BE2C (cell line): ENCODE measurements at regions not wholly inside any gene's neighbourhood (a gene's known extent, or its start where the extent isn't known, plus 50 kb on each side); places are given as distances from the start of the nearest gene placed in this dataset.

Source experiments
- DNase-seq: peaks from one replicate; pipeline ENCODE4 v3.0.0-alpha.2; 2020
- H3K27me3 ChIP-seq: fragments of 250-450 bp; sonication (Bioruptor Pico); 2 replicates; pipeline ENCODE4 v1.5.1; 2020; ENCODE audit warnings: mild to moderate bottlenecking
- H3K36me3 ChIP-seq: fragments of 250-450 bp; sonication (Bioruptor Pico); 2 replicates; pipeline ENCODE4 v1.5.1; 2020; ENCODE audit warnings: mild to moderate bottlenecking
- H3K4me1 ChIP-seq: fragments of 250-450 bp; sonication (Bioruptor Pico); 2 replicates; pipeline ENCODE4 v1.5.1; 2020
- H3K4me3 ChIP-seq: 2 replicates; pipeline ENCODE4 v1.5.1; 2011; ENCODE audit warnings: low read depth, low read length
- H3K9me3 ChIP-seq: fragments of 250-450 bp; sonication (Bioruptor Pico); 2 replicates; pipeline ENCODE4 v1.5.1; 2020
- CTCF ChIP-seq: IDR thresholded peaks from 2 replicates; pipeline ENCODE4 v1.5.1; 2012; ENCODE audit warnings: mild to moderate bottlenecking, low read depth, low read length

GRCh38 chr21:28675331-28676041 is 317.2 kb downstream of the LTN1 start:
- Histone ChIP-seq H3K27me3 (no peaks in the 10 kb centered on the region), H3K36me3 (no peaks in the 10 kb centered on the region), H3K4me3 (no peak overlapping the region), H3K9me3 (no peaks in the 10 kb centered on the region; the same call in 1 of the 2 replicates), H3K4me1 (no peaks in the 10 kb centered on the region)
- no peak for TF ChIP-seq CTCF
- DNase-seq: no peak

- H3K9me3 ChIP-seq: no peaks in the 10 kb centered on the region; the same call in 1 of the 2 replicates
- no peaks in the 10 kb centered on the region for H3K36me3 ChIP-seq
- no peak for DNase-seq
- TF ChIP-seq CTCF: no peak
- no peak overlapping the region for H3K4me3 ChIP-seq
- H3K27me3 ChIP-seq: no peaks in the 10 kb centered on the region
- no peaks in the 10 kb centered on the region for H3K4me1 ChIP-seq
Measured at GRCh38 chr21:28674763-28675162, 317.9 kb downstream of the LTN1 start.

- Histone ChIP-seq H3K36me3 (no peaks in the 10 kb centered on the region), H3K27me3 (no peaks in the 10 kb centered on the region), H3K9me3 (no peaks in the 10 kb centered on the region; the same call in 1 of the 2 replicates), H3K4me1 (peaks cover 4% of the 10 kb centered on the region; the same call in 1 of the 2 replicates), H3K4me3 (no peak overlapping the region)
- DNase-seq: no peak
- no peak for TF ChIP-seq CTCF
Measured at GRCh38 chr21:28671549-28672195, 321.0 kb downstream of the LTN1 start.

GRCh38 chr21:28669971-28670653 is 322.6 kb downstream of the LTN1 start:
- Histone ChIP-seq H3K4me3 (no peak overlapping the region), H3K27me3 (no peaks in the 10 kb centered on the region), H3K4me1 (peaks cover 4% of the 10 kb centered on the region; the same call in 1 of the 2 replicates), H3K36me3 (no peaks in the 10 kb centered on the region), H3K9me3 (no peaks in the 10 kb centered on the region; the same call in 1 of the 2 replicates)
- no peak for DNase-seq
- TF ChIP-seq CTCF: no peak

GRCh38 chr21:28669321-28669720 is 323.4 kb downstream of the LTN1 start:
- no peak for TF ChIP-seq CTCF
- H3K27me3 ChIP-seq: no peaks in the 10 kb centered on the region
- H3K9me3 ChIP-seq: no peaks in the 10 kb centered on the region; the same call in 1 of the 2 replicates
- no peak overlapping the region for H3K4me3 ChIP-seq
- DNase-seq: no peak
- H3K4me1 ChIP-seq: peaks cover 4% of the 10 kb centered on the region; the same call in 1 of the 2 replicates
- H3K36me3 ChIP-seq: no peaks in the 10 kb centered on the region

GRCh38 chr21:28663754-28664153 is 328.9 kb downstream of the LTN1 start:
- no peaks in the 10 kb centered on the region for H3K9me3 ChIP-seq
- peaks cover 4% of the 10 kb centered on the region; the same call in 1 of the 2 replicates for H3K4me1 ChIP-seq
- TF ChIP-seq CTCF: no peak
- DNase-seq: no peak
- H3K27me3 ChIP-seq: no peaks in the 10 kb centered on the region
- no peak overlapping the region for H3K4me3 ChIP-seq
- H3K36me3 ChIP-seq: no peaks in the 10 kb centered on the region
